Activated naive CD4-positive, alpha-beta T cell treated with anti-CD3 and anti-CD28 coated beads, Interleukin-2, amount 10 ng/mL, durations not matched to agents 7 days and 5 days (primary cell): ENCODE measurements at regions not wholly inside any gene's neighbourhood (a gene's known extent, or its start where the extent isn't known, plus 50 kb on each side); places are given as distances from the start of the nearest gene placed in this dataset.

Experiments
- CTCF ChIA-PET: fragments of 350-600 bp; sonication (Branson Sonifier 250); formaldehyde crosslinking; loops from one replicate; lab custom pipeline; 2021; ENCODE audit warnings: antibody characterized with exemption; lab: Charles Lee
- DNase-seq: peaks from one replicate; pipeline ENCODE4 v3.0.0-alpha.2; 2020
- H3K27ac Mint-ChIP-seq: one replicate; pipeline ENCODE4 v1.8.0; 2021; ENCODE audit warnings: mild to moderate bottlenecking, moderate library complexity, mixed read lengths
- H3K27me3 Mint-ChIP-seq: one replicate; pipeline ENCODE4 v1.8.0; 2021; ENCODE audit warnings: mild to moderate bottlenecking, mixed read lengths
- H3K36me3 Mint-ChIP-seq: one replicate; pipeline ENCODE4 v1.8.0; 2021; ENCODE audit warnings: mixed read lengths
- H3K4me1 Mint-ChIP-seq: one replicate; pipeline ENCODE4 v1.8.0; 2021; ENCODE audit warnings: mixed read lengths
- H3K4me3 Mint-ChIP-seq: one replicate; pipeline ENCODE4 v1.8.0; 2021; ENCODE audit warnings: mild to moderate bottlenecking, moderate library complexity, mixed read lengths
- H3K9me3 Mint-ChIP-seq: one replicate; pipeline ENCODE4 v1.8.0; 2021; ENCODE audit warnings: mixed read lengths

DNA sequence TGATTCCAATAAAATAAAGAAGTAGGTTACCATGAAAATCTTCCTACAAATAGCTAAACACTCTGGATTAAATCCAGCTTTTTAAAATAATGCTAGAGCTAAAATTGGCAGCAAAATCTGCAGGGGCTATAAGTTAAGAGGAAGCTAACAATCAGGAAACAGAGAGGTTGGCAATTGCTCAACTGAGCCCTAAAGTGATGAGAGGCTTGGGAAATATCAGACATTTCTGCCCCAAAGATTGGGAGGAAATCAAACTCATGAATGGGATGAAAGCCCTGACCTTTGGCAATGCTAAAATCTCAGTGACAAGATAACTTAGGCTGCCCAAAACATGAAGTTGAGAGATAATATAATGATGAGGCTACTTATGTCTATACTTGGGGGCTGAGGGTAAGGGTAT is 1437.9 kb downstream of the EFNB2 start:
- DNase-seq: no peak
- no peak overlapping the region for H3K27ac Mint-ChIP-seq
- H3K9me3 Mint-ChIP-seq: no peaks in the 10 kb centered on the region
- CTCF ChIA-PET: no interaction called here
- no peaks in the 10 kb centered on the region for H3K4me1 Mint-ChIP-seq
- no peak overlapping the region for H3K4me3 Mint-ChIP-seq
- H3K36me3 Mint-ChIP-seq: no peaks in the 10 kb centered on the region
- no peaks in the 10 kb centered on the region for H3K27me3 Mint-ChIP-seq

DNA sequence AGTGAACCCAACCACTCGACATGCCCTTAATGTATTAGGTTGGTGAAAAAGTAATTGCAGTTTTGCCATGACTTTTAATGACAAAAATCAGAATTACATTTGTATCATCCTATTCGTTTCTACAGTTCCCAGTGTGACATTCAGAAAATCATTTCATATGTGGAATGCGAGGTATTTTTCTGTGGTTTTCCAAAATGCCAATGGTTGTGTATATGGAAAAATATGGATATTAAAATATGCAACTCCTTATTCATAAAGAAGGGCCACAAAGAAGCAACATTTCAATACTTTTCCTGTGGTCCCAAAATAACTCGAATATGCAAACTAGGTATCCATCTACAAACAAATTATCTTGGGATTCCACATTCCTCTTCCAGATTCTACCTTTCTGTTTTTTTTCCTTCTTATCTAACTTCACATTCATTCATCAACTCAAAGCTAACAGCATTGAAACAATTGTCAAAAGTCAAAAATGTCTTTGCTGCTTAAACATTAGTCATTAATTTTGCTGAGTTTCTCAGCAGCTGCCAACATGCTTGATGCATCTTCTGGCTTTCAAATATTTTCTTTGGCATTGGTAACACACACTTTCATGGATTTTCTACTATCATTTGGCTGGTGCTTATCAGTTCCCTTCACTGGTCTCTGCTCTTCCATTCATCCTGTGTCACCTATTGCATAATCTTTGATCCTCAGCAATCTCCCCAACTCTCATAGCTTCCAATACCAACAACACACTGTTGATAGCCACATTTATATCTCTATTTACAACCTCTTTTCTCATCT is 1445.4 kb downstream of the EFNB2 start:
- H3K36me3 Mint-ChIP-seq: no peaks in the 10 kb centered on the region
- no peaks in the 10 kb centered on the region for H3K9me3 Mint-ChIP-seq
- H3K27ac Mint-ChIP-seq: no peak overlapping the region
- no peak overlapping the region for H3K4me3 Mint-ChIP-seq
- no peak for DNase-seq
- no peaks in the 10 kb centered on the region for H3K4me1 Mint-ChIP-seq
- CTCF ChIA-PET: no interaction called here
- no peaks in the 10 kb centered on the region for H3K27me3 Mint-ChIP-seq

DNA sequence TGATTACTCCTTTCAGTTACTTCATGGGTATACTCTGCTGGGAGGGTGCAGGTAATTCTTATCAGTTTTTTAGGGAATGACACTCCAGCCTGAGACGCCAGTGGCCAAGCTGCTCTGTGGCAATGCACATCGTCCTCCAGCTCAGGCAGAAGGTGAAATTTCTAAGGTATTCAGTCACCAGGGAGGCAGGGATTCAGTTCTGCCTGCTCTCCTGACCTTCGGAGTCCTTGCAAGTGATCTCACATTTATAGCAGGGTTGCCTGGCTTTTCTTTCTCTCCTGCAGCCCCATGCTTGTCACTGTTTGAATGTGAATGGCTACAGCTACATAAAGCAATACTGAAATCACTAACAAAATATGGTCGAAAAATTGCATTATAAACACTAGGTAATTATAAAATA is 1447.5 kb downstream of the EFNB2 start:
- no peaks in the 10 kb centered on the region for H3K36me3 Mint-ChIP-seq
- DNase-seq: no peak
- H3K4me3 Mint-ChIP-seq: no peak overlapping the region
- no peaks in the 10 kb centered on the region for H3K9me3 Mint-ChIP-seq
- H3K27me3 Mint-ChIP-seq: no peaks in the 10 kb centered on the region
- no peaks in the 10 kb centered on the region for H3K4me1 Mint-ChIP-seq
- H3K27ac Mint-ChIP-seq: no peak overlapping the region
- CTCF ChIA-PET: no interaction called here

DNA sequence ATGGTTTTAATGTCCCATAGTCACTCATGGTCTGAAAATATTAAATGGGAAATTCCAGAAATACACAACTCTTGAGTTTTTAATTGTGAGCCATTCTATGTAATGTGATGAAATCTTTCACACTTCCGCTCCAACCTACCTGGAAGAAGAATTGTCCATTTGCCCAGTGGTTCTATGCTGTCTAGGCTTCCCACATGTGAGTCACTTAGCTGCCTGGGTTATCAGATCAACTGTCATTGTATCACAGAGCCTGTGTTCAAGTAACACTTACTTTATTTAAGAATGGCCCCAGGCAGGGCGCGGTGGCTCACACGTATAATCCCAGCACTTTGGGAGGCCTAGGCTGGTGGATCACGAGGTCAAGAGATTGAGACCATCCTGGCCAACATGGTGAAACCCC is 1450.5 kb downstream of the EFNB2 start:
- no peaks in the 10 kb centered on the region for H3K36me3 Mint-ChIP-seq

DNA sequence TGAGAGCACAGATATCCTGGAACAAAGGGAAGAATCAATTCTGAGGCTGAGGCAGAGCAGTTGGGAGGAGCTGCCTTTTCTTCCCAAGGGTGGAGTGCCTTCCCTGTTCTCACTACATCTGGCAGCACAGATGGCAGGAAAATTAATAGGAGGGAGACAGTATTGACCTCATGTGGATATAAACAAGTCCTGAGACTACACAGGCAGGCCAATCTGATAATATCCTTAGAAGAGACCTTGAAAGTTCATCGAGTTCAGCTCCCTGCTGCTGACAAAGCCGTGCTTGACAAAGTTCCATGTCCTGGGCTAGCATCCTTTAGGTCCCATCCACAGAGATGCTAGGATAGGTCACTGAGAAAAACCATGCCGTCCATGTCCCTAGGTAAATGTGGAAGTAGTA is 1451.5 kb downstream of the EFNB2 start:
- no peaks in the 10 kb centered on the region for H3K36me3 Mint-ChIP-seq
- CTCF ChIA-PET: no interaction called here
- no peak overlapping the region for H3K4me3 Mint-ChIP-seq

More for the DNA sequence above, 1450.5 kb downstream of the EFNB2 start:
- Mint-ChIP-seq H3K4me1 (no peaks in the 10 kb centered on the region), H3K9me3 (no peaks in the 10 kb centered on the region), H3K27ac (no peak overlapping the region), H3K27me3 (no peaks in the 10 kb centered on the region), H3K4me3 (no peak overlapping the region)
- CTCF ChIA-PET: no interaction called here
- DNase-seq: no peak

DNA sequence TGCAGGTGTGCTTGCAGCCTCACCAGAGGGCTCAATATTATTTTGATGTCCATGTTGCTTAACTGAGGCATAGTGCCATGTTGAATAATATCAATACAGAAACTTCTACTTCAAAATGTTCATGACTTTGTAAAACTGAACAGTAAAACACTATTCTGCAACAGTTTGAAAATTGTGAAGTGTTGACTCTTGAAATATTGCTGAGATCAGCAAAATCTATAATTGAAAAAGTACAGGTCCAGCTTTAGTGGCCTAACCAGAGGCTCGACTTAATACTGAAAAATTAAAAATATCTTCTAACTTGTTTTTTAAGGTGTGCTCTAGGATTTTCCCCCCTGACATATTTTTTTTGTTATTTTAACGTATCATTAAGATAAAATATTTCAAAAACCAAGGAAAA is 1460.7 kb downstream of the EFNB2 start:
- Mint-ChIP-seq H3K36me3 (no peaks in the 10 kb centered on the region), H3K9me3 (no peaks in the 10 kb centered on the region), H3K27ac (no peak overlapping the region), H3K27me3 (no peaks in the 10 kb centered on the region), H3K4me3 (no peak overlapping the region), H3K4me1 (no peaks in the 10 kb centered on the region)
- DNase-seq: no peak
- CTCF ChIA-PET: no interaction called here

More for the DNA sequence above, 1451.5 kb downstream of the EFNB2 start:
- Mint-ChIP-seq H3K4me1 (no peaks in the 10 kb centered on the region), H3K9me3 (no peaks in the 10 kb centered on the region), H3K27me3 (no peaks in the 10 kb centered on the region), H3K27ac (no peak overlapping the region)
- no peak for DNase-seq

DNA sequence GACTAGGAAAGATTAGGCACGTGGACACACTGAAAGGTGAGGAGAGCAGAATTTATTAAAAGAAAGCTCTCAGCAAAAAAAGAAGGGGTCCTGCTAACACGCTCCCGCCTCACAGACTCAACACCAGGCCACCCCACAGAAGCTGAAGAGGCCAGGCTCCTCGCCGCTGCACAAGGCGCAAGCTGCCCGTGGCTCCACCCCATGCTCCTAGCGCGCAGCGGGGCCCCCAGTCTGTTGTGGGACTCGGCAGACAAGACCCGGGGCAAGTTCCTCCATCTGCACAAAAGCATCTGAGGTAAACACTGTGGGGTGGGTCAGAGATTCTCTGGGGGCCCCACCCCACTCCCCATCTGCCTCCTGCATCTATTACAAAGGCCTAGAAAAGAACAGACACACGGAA is 1462.4 kb downstream of the EFNB2 start:
- Mint-ChIP-seq H3K36me3 (no peaks in the 10 kb centered on the region), H3K9me3 (no peaks in the 10 kb centered on the region), H3K4me3 (no peak overlapping the region), H3K27ac (no peak overlapping the region), H3K27me3 (no peaks in the 10 kb centered on the region), H3K4me1 (no peaks in the 10 kb centered on the region)
- no peak for DNase-seq
- CTCF ChIA-PET: no interaction called here

DNA sequence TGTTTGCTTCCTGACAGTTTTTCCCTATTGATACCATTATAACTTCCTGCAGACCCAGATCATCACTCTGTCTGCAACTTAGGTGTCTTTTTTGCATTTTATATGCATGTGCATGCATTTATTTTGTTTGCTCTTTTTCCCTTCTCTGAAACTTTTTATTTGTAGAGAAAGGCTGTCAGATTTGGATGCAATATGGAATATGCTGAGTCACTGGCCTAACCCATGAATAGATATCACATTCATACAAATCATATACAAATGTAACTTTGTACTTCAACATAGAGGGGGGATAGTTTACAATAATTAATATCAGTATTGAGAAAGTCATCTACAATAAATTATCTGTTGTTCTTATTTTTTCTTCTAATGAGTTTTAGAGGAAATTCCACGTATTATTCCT is 1465.0 kb downstream of the EFNB2 start:
- Mint-ChIP-seq H3K27me3 (no peaks in the 10 kb centered on the region), H3K36me3 (no peaks in the 10 kb centered on the region), H3K9me3 (no peaks in the 10 kb centered on the region), H3K4me1 (no peaks in the 10 kb centered on the region), H3K27ac (no peak overlapping the region), H3K4me3 (no peak overlapping the region)
- DNase-seq: no peak
- CTCF ChIA-PET: no interaction called here

DNA sequence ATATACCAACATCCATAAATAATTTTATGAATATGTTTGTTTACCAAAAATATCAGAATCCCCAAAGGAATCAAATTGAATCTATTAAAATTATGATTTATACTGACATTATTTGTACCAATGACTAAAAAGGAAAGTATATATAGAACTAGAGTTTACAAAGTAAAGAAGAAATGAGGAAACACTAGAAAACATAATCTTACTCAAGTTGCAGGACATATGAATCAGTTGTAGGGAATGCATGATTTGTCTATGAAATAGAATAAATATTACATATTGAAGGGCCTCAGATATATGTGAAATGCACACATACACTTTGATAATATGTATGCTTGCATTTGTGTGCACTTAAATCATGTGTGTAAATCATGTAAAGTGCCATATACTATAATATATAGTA is 1466.4 kb downstream of the EFNB2 start:
- H3K36me3 Mint-ChIP-seq: no peaks in the 10 kb centered on the region
- no peak overlapping the region for H3K27ac Mint-ChIP-seq
- no peak overlapping the region for H3K4me3 Mint-ChIP-seq
- CTCF ChIA-PET: no interaction called here
- no peak for DNase-seq
- H3K27me3 Mint-ChIP-seq: no peaks in the 10 kb centered on the region
- no peaks in the 10 kb centered on the region for H3K9me3 Mint-ChIP-seq
- H3K4me1 Mint-ChIP-seq: no peaks in the 10 kb centered on the region

DNA sequence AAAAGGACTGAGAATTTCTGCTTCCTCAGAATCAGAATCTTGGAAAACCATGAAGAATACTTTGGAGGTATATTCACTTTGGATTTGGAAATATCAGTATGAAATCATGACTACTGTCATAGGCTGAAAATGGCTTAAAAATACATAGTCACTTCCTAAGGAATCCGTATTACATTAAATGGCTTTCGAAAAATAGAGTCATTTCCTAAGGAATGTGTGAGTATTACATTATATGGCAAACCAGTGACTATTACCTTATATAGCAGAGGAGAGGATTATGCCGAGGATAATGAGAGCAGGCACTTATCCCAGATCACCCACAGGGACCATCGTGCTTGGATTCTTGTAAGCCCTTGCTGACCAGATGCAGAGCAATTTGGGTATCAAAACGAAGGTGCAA is 1471.8 kb downstream of the EFNB2 start:
- Mint-ChIP-seq H3K4me1 (no peaks in the 10 kb centered on the region), H3K4me3 (no peak overlapping the region), H3K27me3 (no peaks in the 10 kb centered on the region), H3K36me3 (no peaks in the 10 kb centered on the region), H3K27ac (no peak overlapping the region), H3K9me3 (no peaks in the 10 kb centered on the region)
- DNase-seq: no peak
- CTCF ChIA-PET: no interaction called here

DNA sequence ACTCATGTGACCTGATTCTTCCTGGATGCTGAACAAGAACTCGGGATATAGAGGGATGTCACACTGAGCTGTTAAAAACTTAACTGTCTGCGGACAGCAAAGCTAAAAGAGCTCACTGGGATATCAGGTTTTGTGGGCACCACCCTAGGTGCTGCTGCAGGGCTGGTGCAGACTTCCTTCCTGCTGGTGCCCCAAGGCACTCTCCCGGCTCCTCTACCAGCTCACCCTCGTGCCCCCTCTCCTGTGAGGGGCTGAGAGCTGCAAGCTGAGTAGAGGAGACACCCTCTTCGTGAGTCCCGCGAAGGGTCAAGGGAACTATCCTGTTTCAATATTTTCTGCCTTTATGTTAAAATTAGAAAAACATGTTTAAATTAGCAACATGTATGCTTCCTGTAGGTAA is 1475.7 kb downstream of the EFNB2 start:
- Mint-ChIP-seq H3K27me3 (no peaks in the 10 kb centered on the region), H3K27ac (no peak overlapping the region), H3K9me3 (no peaks in the 10 kb centered on the region), H3K4me1 (no peaks in the 10 kb centered on the region), H3K36me3 (no peaks in the 10 kb centered on the region), H3K4me3 (no peak overlapping the region)
- CTCF ChIA-PET: no interaction called here
- DNase-seq: no peak

DNA sequence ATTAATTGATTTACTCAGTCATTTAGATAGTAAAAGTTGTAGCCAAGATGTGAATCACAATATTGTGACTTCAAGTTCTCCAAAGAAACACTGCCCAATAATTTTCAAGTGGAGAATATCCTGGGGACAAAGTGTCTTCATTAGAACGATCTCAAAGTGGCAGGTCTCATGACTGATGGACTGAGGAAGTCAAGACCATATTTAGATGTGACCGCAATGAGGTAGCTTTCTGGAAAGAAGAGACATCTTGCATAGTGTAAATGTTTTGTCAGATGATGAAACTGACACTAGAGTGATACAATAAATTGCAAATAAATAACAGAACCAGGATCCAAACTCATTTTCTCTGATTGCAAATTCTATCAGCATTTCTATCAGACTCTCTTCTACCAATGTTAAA is 1476.9 kb downstream of the EFNB2 start:
- Mint-ChIP-seq H3K4me1 (no peaks in the 10 kb centered on the region), H3K4me3 (no peak overlapping the region), H3K36me3 (no peaks in the 10 kb centered on the region), H3K27ac (no peak overlapping the region), H3K9me3 (no peaks in the 10 kb centered on the region), H3K27me3 (no peaks in the 10 kb centered on the region)
- no peak for DNase-seq
- CTCF ChIA-PET: no interaction called here

DNA sequence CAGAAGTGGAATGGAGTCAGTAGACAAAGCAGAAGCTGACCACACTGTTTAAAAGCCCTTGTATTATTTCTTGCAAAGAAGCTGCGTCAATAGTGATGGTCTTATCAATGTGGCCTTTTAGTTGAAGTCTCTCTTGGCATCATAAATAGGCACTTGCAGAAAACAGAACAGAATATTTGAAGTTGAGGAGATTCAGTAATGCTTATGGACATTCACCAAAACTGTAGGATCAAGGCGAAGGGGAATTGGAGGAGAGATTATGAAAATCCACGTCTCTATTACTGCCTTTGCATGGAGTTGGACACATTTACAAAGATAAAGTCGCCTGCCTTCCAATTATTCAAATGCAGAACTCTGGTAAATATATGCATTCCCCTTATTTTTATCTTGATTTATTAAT is 1482.8 kb downstream of the EFNB2 start:
- H3K36me3 Mint-ChIP-seq: no peaks in the 10 kb centered on the region
- CTCF ChIA-PET: no interaction called here
- no peaks in the 10 kb centered on the region for H3K27me3 Mint-ChIP-seq
- no peak for DNase-seq
- H3K9me3 Mint-ChIP-seq: no peaks in the 10 kb centered on the region
- H3K4me1 Mint-ChIP-seq: no peaks in the 10 kb centered on the region
- no peak overlapping the region for H3K4me3 Mint-ChIP-seq
- H3K27ac Mint-ChIP-seq: no peak overlapping the region

DNA sequence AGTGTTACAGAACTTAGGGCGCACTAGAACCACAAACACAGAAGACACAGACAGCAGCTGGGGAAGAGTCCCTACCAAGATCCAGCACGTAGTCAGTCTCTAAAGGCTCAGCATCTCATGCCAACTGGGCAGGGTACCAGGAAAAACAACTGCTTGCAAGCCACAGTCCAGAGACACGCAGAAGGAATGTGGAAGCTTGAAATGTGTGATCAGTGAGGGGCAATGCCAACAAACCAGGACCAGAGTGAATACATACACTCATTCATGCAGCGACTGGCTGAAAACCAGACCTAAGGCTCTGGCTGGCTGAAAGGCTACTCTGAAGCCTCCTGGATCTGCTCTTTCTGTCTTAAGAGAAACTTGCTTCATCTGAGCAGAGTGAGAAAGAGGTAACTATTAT is 1484.8 kb downstream of the EFNB2 start:
- Mint-ChIP-seq H3K27ac (no peak overlapping the region), H3K4me3 (no peak overlapping the region), H3K36me3 (no peaks in the 10 kb centered on the region), H3K9me3 (no peaks in the 10 kb centered on the region), H3K27me3 (no peaks in the 10 kb centered on the region), H3K4me1 (no peaks in the 10 kb centered on the region)
- CTCF ChIA-PET: no interaction called here
- DNase-seq: no peak

DNA sequence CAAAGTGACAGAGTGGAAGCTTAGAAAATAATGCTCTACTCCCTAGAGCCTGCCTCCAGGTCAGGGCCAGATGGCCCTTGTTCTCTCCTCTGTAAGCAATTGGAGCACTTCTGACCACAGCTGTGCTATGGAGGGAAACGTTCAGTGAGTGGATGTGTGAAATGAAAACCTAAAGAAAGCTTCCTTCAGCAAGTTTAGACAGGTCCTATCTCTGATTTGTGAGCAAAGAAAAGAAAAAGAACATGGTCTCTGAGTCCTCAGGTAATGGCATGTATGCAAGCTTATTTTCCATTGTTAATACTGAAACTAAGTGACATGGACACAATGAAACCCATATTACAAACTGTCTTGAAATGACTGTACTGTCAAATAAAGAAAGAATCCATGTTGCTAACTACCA is 1486.8 kb downstream of the EFNB2 start:
- no peaks in the 10 kb centered on the region for H3K4me1 Mint-ChIP-seq
- no peaks in the 10 kb centered on the region for H3K27me3 Mint-ChIP-seq
- DNase-seq: no peak
- no peak overlapping the region for H3K4me3 Mint-ChIP-seq
- CTCF ChIA-PET: no interaction called here
- no peaks in the 10 kb centered on the region for H3K36me3 Mint-ChIP-seq
- peaks cover under 1% of the 10 kb centered on the region for H3K9me3 Mint-ChIP-seq
- H3K27ac Mint-ChIP-seq: no peak overlapping the region
